GDM1 (cell line): ENCODE measurements at regions not wholly inside any gene's neighbourhood (a gene's known extent, or its start where the extent isn't known, plus 50 kb on each side); places are given as distances from the start of the nearest gene placed in this dataset.
"Not testable (repeated sequence)": the region's sequence is repeated elsewhere in the genome, so short reads cannot be mapped to it uniquely, and the experiment has no call there.

Experiments
- DNase-seq: peaks from one replicate; lab custom pipeline; 2025; lab: John Stamatoyannopoulos, UW

- no peak for DNase-seq
Measured at GRCh38 chr5:117431091-117431490, 856.5 kb upstream of the SEMA6A start.

- DNase-seq: no peak
Measured at GRCh38 chr5:117425163-117425562, 850.5 kb upstream of the SEMA6A start.

GRCh38 chr5:117424559-117424958, 849.9 kb upstream of the SEMA6A start:
- no peak for DNase-seq

GRCh38 chr5:117417501-117417900, 842.9 kb upstream of the SEMA6A start:
- DNase-seq: no peak

GRCh38 chr5:117414926-117415325, 840.3 kb upstream of the SEMA6A start:
- DNase-seq: no peak

- DNase-seq: no peak
Measured at GRCh38 chr5:117411701-117412100, 837.1 kb upstream of the SEMA6A start.

- DNase-seq: no peak
Measured at GRCh38 chr5:117405197-117405596, 830.6 kb upstream of the SEMA6A start.

GRCh38 chr5:117394506-117395157, 820.0 kb upstream of the SEMA6A start:
- DNase-seq: no peak

GRCh38 chr5:117393125-117393524, 818.5 kb upstream of the SEMA6A start:
- DNase-seq: no peak

GRCh38 chr5:117380316-117380715, 805.7 kb upstream of the SEMA6A start:
- DNase-seq: no peak

- no peak for DNase-seq
Measured at GRCh38 chr5:117379521-117379920, 804.9 kb upstream of the SEMA6A start.

GRCh38 chr5:117376748-117377147, 802.1 kb upstream of the SEMA6A start:
- DNase-seq: no peak

- no peak for DNase-seq
Measured at GRCh38 chr5:117359895-117360294, 785.3 kb upstream of the SEMA6A start.

GRCh38 chr5:117357886-117358285, 783.3 kb upstream of the SEMA6A start:
- no peak for DNase-seq

- DNase-seq: no peak
Measured at GRCh38 chr5:117347280-117347679, 772.7 kb upstream of the SEMA6A start.

- not testable (repeated sequence) for DNase-seq
Measured at GRCh38 chr5:117343726-117344125, 769.1 kb upstream of the SEMA6A start.

- no peak for DNase-seq
Measured at GRCh38 chr5:117337064-117337749, 762.6 kb upstream of the SEMA6A start.

- no peak for DNase-seq
Measured at GRCh38 chr5:117336208-117336607, 761.6 kb upstream of the SEMA6A start.

GRCh38 chr5:117333011-117333410, 758.4 kb upstream of the SEMA6A start:
- DNase-seq: no peak

- no peak for DNase-seq
Measured at GRCh38 chr5:117332341-117332740, 757.7 kb upstream of the SEMA6A start.

- no peak for DNase-seq
Measured at GRCh38 chr5:117327511-117327910, 752.9 kb upstream of the SEMA6A start.

- no peak for DNase-seq
Measured at GRCh38 chr5:117326997-117327396, 752.4 kb upstream of the SEMA6A start.

- DNase-seq: no peak
Measured at GRCh38 chr5:117318528-117318927, 743.9 kb upstream of the SEMA6A start.

GRCh38 chr5:117315170-117315569, 740.5 kb upstream of the SEMA6A start:
- no peak for DNase-seq
